OCI-LY7 (cell line): ENCODE measurements at regions not wholly inside any gene's neighbourhood (a gene's known extent, or its start where the extent isn't known, plus 50 kb on each side); places are given as distances from the start of the nearest gene placed in this dataset.

Experiments
- BruUV-seq: library from RNA; stranded (reverse); fragments of 400-500 nt; replicated peaks from 2 replicates; lab custom pipeline; 2021; lab: Mats Ljungman, UMichigan
- CTCF ChIA-PET: fragments of 300-600 bp; sonication (Branson Sonifier 250); formaldehyde crosslinking; loops from one replicate; lab custom pipeline; 2022; ENCODE audit warnings: antibody characterized with exemption; ENCODE audit not compliant: unreplicated experiment; lab: Charles Lee
- POLR2A ChIA-PET: fragments of 300-600 bp; sonication (Branson Sonifier 250); formaldehyde crosslinking; loops from one replicate; lab custom pipeline; 2022; ENCODE audit warnings: antibody characterized with exemption; lab: Charles Lee
- DNase-seq: peaks from one replicate; pipeline ENCODE4 v3.0.0-alpha.2; 2015; ENCODE audit warnings: low spot score
- H2AFZ ChIP-seq: fragments of 200-600 bp; sonication (generic), shearing (Covaris generic); 2 replicates; pipeline ENCODE4 v1.6.1; 2014; ENCODE audit warnings: mild to moderate bottlenecking, antibody characterized with exemption, low read length, moderate library complexity
- H3K27ac ChIP-seq: fragments of 200-600 bp; sonication (generic); 2 replicates; pipeline ENCODE4 v1.5.1; 2014; ENCODE audit warnings: mixed run types, low read depth, mild to moderate bottlenecking, moderate library complexity, low read length, inconsistent platforms; ENCODE audit not compliant: poor library complexity, severe bottlenecking
- H3K36me3 ChIP-seq: fragments of 200-600 bp; sonication (generic); 2 replicates; pipeline ENCODE4 v1.6.1; 2014; ENCODE audit warnings: mild to moderate bottlenecking, antibody characterized with exemption, low read length, moderate library complexity, mixed read lengths; ENCODE audit not compliant: insufficient read depth
- H3K4me1 ChIP-seq: fragments of 200-600 bp; sonication (generic); 2 replicates; pipeline ENCODE4 v1.5.1; 2014; ENCODE audit warnings: mild to moderate bottlenecking, low read length; ENCODE audit not compliant: insufficient read depth, poor library complexity, severe bottlenecking
- H3K4me2 ChIP-seq: fragments of 200-600 bp; sonication (generic); 2 replicates; pipeline ENCODE4 v1.6.1; 2014; ENCODE audit warnings: mild to moderate bottlenecking, low read length
- H3K4me3 ChIP-seq: fragments of 200-600 bp; sonication (generic); 2 replicates; pipeline ENCODE4 v1.5.1; 2014; ENCODE audit warnings: mild to moderate bottlenecking, low read depth, low read length; ENCODE audit not compliant: poor library complexity, severe bottlenecking
- H3K79me2 ChIP-seq: fragments of 200-600 bp; sonication (generic); 2 replicates; pipeline ENCODE4 v1.6.1; 2016; ENCODE audit warnings: low read depth, mild to moderate bottlenecking, low read length, moderate library complexity, mixed read lengths; ENCODE audit not compliant: insufficient read depth
- H3K9me2 ChIP-seq: fragments of 200-600 bp; sonication (generic); 2 replicates; pipeline ENCODE4 v1.6.1; 2016; ENCODE audit warnings: mild to moderate bottlenecking, low read length, mixed read lengths; ENCODE audit not compliant: insufficient read depth
- H3K9me3 ChIP-seq: fragments of 200-600 bp; sonication (generic); 2 replicates; pipeline ENCODE4 v1.6.1; 2014; ENCODE audit warnings: mild to moderate bottlenecking, mixed run types, low read length, mixed read lengths
- H4K20me1 ChIP-seq: fragments of 200-600 bp; sonication (generic); 2 replicates; pipeline ENCODE4 v1.6.1; 2014; ENCODE audit warnings: mild to moderate bottlenecking, antibody characterized with exemption, low read length, moderate library complexity, mixed read lengths; ENCODE audit not compliant: insufficient read depth
- CTCF ChIP-seq: fragments of 200-600 bp; sonication (generic); conservative IDR thresholded peaks from 2 replicates; pipeline ENCODE4 v1.5.1; 2014; ENCODE audit warnings: mild to moderate bottlenecking, antibody characterized with exemption, low read length, moderate library complexity, mixed read lengths
- EZH2phosphoT487 ChIP-seq: fragments of 200-600 bp; sonication (generic); IDR thresholded peaks from 2 replicates; pipeline ENCODE4 v1.6.1; 2018; ENCODE audit warnings: low read depth, borderline replicate concordance, mild to moderate bottlenecking, mixed run types, antibody characterized with exemption, low read length, moderate library complexity, mixed read lengths
- intact Hi-C: fragments of 100-400 bp; cut with micrococcal nuclease; formaldehyde crosslinking; loops from one replicate; pipeline ENCODE4 v1.10.0; 2022; ENCODE audit not compliant: unreplicated experiment

- TF ChIP-seq EZH2phosphoT487 (no peak), CTCF (no peak)
- CTCF ChIA-PET, result no interaction called here
- H2AFZ ChIP-seq, result no peak overlapping the region
- no peak for DNase-seq
- POLR2A ChIA-PET, result no interaction called here
- intact Hi-C loops, result no loop called here
- H3K9me2 ChIP-seq, result no peaks in the 10 kb centered on the region
- BruUV-seq, result no TSS peak
- no peak overlapping the region for H3K4me2 ChIP-seq
- H4K20me1 ChIP-seq, result no peaks in the 10 kb centered on the region
- H3K36me3 ChIP-seq, result no peaks in the 10 kb centered on the region
- no peaks in the 10 kb centered on the region for H3K79me2 ChIP-seq
- H3K4me3 ChIP-seq, result no peak overlapping the region
- H3K4me1 ChIP-seq, result no peaks in the 10 kb centered on the region
- H3K9me3 ChIP-seq, result no peaks in the 10 kb centered on the region
- no peak overlapping the region for H3K27ac ChIP-seq
These were observed 171.3 kb upstream of the CDH12 start for GRCh38 chr5:23024470-23024869.

- no peak overlapping the region for H3K4me3 ChIP-seq
- no peak overlapping the region for H3K4me2 ChIP-seq
- H3K27ac ChIP-seq, result no peak overlapping the region
- H2AFZ ChIP-seq, result no peak overlapping the region
- no peaks in the 10 kb centered on the region for H3K9me3 ChIP-seq
- TF ChIP-seq EZH2phosphoT487 (no peak), CTCF (no peak)
- H3K79me2 ChIP-seq, result no peaks in the 10 kb centered on the region
- POLR2A ChIA-PET, result no interaction called here
- intact Hi-C loops, result no loop called here
- CTCF ChIA-PET, result no interaction called here
- no peaks in the 10 kb centered on the region for H4K20me1 ChIP-seq
- no TSS peak for BruUV-seq
- H3K9me2 ChIP-seq, result no peaks in the 10 kb centered on the region
- no peaks in the 10 kb centered on the region for H3K4me1 ChIP-seq
- no peak for DNase-seq
- H3K36me3 ChIP-seq, result no peaks in the 10 kb centered on the region
These were observed 161.7 kb upstream of the CDH12 start for GRCh38 chr5:23014825-23015224.

GRCh38 chr5:23014266-23014665 lies 161.1 kb upstream of the CDH12 start:
- no peak for DNase-seq
- TF ChIP-seq CTCF, result no peak
- no peak for TF ChIP-seq EZH2phosphoT487
- Histone ChIP-seq H4K20me1 (no peaks in the 10 kb centered on the region), H3K4me3 (no peak overlapping the region), H3K27ac (no peak overlapping the region), H3K79me2 (no peaks in the 10 kb centered on the region), H3K4me1 (no peaks in the 10 kb centered on the region), H2AFZ (no peak overlapping the region), H3K36me3 (no peaks in the 10 kb centered on the region), H3K9me2 (no peaks in the 10 kb centered on the region), H3K9me3 (no peaks in the 10 kb centered on the region), H3K4me2 (peak overlapping the region; percentile 31; the same call in 1 of the 2 replicates)
- ChIA-PET POLR2A (no interaction called here), CTCF (no interaction called here)
- BruUV-seq, result no TSS peak
- intact Hi-C loops, result no loop called here
